ENCODE measurements at regions not wholly inside any gene's neighbourhood (a gene's known extent, or its start where the extent isn't known, plus 50 kb on each side); places are given as distances from the start of the nearest gene placed in this dataset.

- no peak for TF ChIP-seq CTCF (IDR thresholded peaks at IDR 0.05)
- no peak for TF ChIP-seq POLR2A (IDR thresholded peaks at IDR 0.05)
Observed at GRCh38 chr1:98472878-98473277, 188.6 kb upstream of the SNX7 start.
